SK-N-SH (cell line): ENCODE measurements at regions not wholly inside any gene's neighbourhood (a gene's known extent, or its start where the extent isn't known, plus 50 kb on each side); places are given as distances from the start of the nearest gene placed in this dataset.

ENCODE experiments used
- CTCF ChIA-PET: fragments of 300-600, 350-600 bp; formaldehyde crosslinking; extraction: SDS; loops from one replicate; lab custom pipeline; 2021; lab: Yijun Ruan, JAX
- POLR2A ChIA-PET: fragments of 350-600 bp; sonication (Branson Sonifier 250); formaldehyde crosslinking; extraction: SDS; loops from one replicate; lab custom pipeline; 2020; ENCODE audit warnings: antibody characterized with exemption, inconsistent platforms; lab: Yijun Ruan, JAX
- DNase-seq: peaks from one replicate; pipeline ENCODE4 v3.0.0; 2012
- H2AFZ ChIP-seq: fragments of 200-600 bp; sonication (generic); 2 replicates; pipeline ENCODE4 v1.8.1; 2016; ENCODE audit warnings: antibody characterized with exemption, mild to moderate bottlenecking, low read depth
- H3F3A ChIP-seq: fragments of 200-600 bp; sonication (generic); replicated peaks from 2 replicates; pipeline ENCODE3; 2016; ENCODE audit warnings: antibody characterized with exemption, mild to moderate bottlenecking; ENCODE audit not compliant: insufficient read depth
- H3K27ac ChIP-seq, 2 experiments: fragments of 200-500 bp in 1 of 2; fragments of 200-600 bp in 1 of 2; sonication (Bioruptor generic) in 1 of 2; sonication (generic), shearing (Covaris generic) in 1 of 2; 2 replicates each; pipeline versions ENCODE4 v1.5.1 to v1.6.1; 2014 to 2016; ENCODE audit warnings: low read depth in 2 of 2, inconsistent platforms in 1 of 2, low read length in 1 of 2, mild to moderate bottlenecking in 1 of 2, mixed read lengths in 1 of 2
- H3K27me3 ChIP-seq: fragments of 200-600 bp; sonication (generic), shearing (Covaris generic); 2 replicates; pipeline ENCODE4 v1.6.1; 2016; ENCODE audit warnings: mixed run types; ENCODE audit not compliant: insufficient read depth
- H3K36me3 ChIP-seq, 2 experiments: fragments of 200-500 bp in 1 of 2; fragments of 200-600 bp in 1 of 2; sonication (Bioruptor generic) in 1 of 2; sonication (generic) in 1 of 2; replicated peaks in 1 of 2; 2 replicates each; pipeline versions ENCODE3 to v1.5.1; 2014 to 2016; ENCODE audit warnings: low read length in 1 of 2, mild to moderate bottlenecking in 1 of 2; ENCODE audit not compliant: insufficient read depth in 2 of 2, control insufficient read depth in 1 of 2
- H3K4me1 ChIP-seq, 2 experiments: fragments of 200-500 bp in 1 of 2; fragments of 200-600 bp in 1 of 2; sonication (Bioruptor generic) in 1 of 2; sonication (generic), shearing (Covaris generic) in 1 of 2; 2 replicates each; pipeline versions ENCODE4 v1.5.1 to v1.6.1; 2014 to 2016; ENCODE audit warnings: low read depth in 1 of 2, low read length in 1 of 2, mixed run types in 1 of 2; ENCODE audit not compliant: insufficient read depth in 2 of 2, control insufficient read depth in 1 of 2
- H3K4me2 ChIP-seq: fragments of 200-600 bp; sonication (generic), shearing (Covaris generic); 2 replicates; pipeline ENCODE4 v1.6.1; 2017; ENCODE audit warnings: mixed run types
- H3K4me3 ChIP-seq, 2 experiments: fragments of 200-500 bp in 1 of 2; fragments of 200-600 bp in 1 of 2; sonication (Bioruptor generic) in 1 of 2; sonication (generic), shearing (Covaris generic) in 1 of 2; 2 replicates each; pipeline versions ENCODE4 v1.5.1 to v1.8.1; 2014 to 2016; ENCODE audit warnings: low read depth in 2 of 2, inconsistent platforms in 1 of 2, low read length in 1 of 2, mild to moderate bottlenecking in 1 of 2, mixed read lengths in 1 of 2, moderate library complexity in 1 of 2
- H3K79me2 ChIP-seq: fragments of 200-600 bp; sonication (generic); 2 replicates; pipeline ENCODE4 v1.8.1; 2017; ENCODE audit warnings: mild to moderate bottlenecking; ENCODE audit not compliant: insufficient read depth
- H3K9ac ChIP-seq: fragments of 200-600 bp; sonication (generic); 2 replicates; pipeline ENCODE4 v1.6.1; 2017; ENCODE audit warnings: mixed run types
- H3K9me2 ChIP-seq: fragments of 200-600 bp; sonication (generic); 2 replicates; pipeline ENCODE4 v1.6.1; 2017; ENCODE audit warnings: mixed run types
- H3K9me3 ChIP-seq: fragments of 200-600 bp; sonication (generic); 2 replicates; pipeline ENCODE4 v1.6.1; 2017; ENCODE audit warnings: mixed run types, mild to moderate bottlenecking, moderate library complexity
- H4K20me1 ChIP-seq: fragments of 200-600 bp; sonication (generic); 2 replicates; pipeline ENCODE4 v1.6.1; 2017; ENCODE audit warnings: mild to moderate bottlenecking, mixed run types; ENCODE audit not compliant: insufficient read depth
- ELF1 ChIP-seq: IDR thresholded peaks from 2 replicates; pipeline ENCODE4 v1.4.0; 2012
- EZH2phosphoT487 ChIP-seq: fragments of 200-600 bp; sonication (generic); IDR thresholded peaks from 2 replicates; pipeline ENCODE4 v1.6.1; 2017; ENCODE audit warnings: low read depth, mixed run types, mild to moderate bottlenecking, antibody characterized with exemption, moderate library complexity, borderline replicate concordance
- FOSL2 ChIP-seq: IDR thresholded peaks from 2 replicates; pipeline ENCODE4 v1.4.0; 2012; ENCODE audit warnings: low read depth, mild to moderate bottlenecking, moderate library complexity, borderline replicate concordance
- FOXJ3 ChIP-seq: sonication (generic); formaldehyde crosslinking; IDR thresholded peaks from 2 replicates; pipeline ENCODE4 v1.5.1; 2020; ENCODE audit warnings: mild to moderate bottlenecking, missing genetic modification reagents
- FOXM1 ChIP-seq: IDR thresholded peaks from 2 replicates; pipeline ENCODE4 v1.4.0; 2012; ENCODE audit warnings: low read depth, mild to moderate bottlenecking
- IRF3 ChIP-seq: fragments of 150-350 bp; IDR thresholded peaks from 2 replicates; pipeline ENCODE4 v1.6.1; 2016; ENCODE audit warnings: mild to moderate bottlenecking, low read depth, low read length
- MEF2A ChIP-seq: IDR thresholded peaks from 2 replicates; pipeline ENCODE4 v1.4.0; 2012; ENCODE audit warnings: low read depth, borderline replicate concordance
- MXI1 ChIP-seq: IDR thresholded peaks from 2 replicates; pipeline ENCODE4 v1.6.1; 2012; ENCODE audit warnings: mild to moderate bottlenecking, low read depth, low read length, improper control_type of control experiment
- PBX3 ChIP-seq: IDR thresholded peaks from 2 replicates; pipeline ENCODE4; 2012
- POLR2AphosphoS5 ChIP-seq: IDR thresholded peaks from 2 replicates; pipeline ENCODE4 v1.6.1; 2012; ENCODE audit warnings: low read depth, low read length
- RAD21 ChIP-seq: IDR thresholded peaks from 2 replicates; pipeline ENCODE4 v1.6.1; 2012; ENCODE audit warnings: mild to moderate bottlenecking, low read length
- RCOR1 ChIP-seq: fragments of 150-350 bp; IDR thresholded peaks from 2 replicates; pipeline ENCODE4 v1.6.1; 2017; ENCODE audit warnings: antibody characterized with exemption, low read length
- REST ChIP-seq: IDR thresholded peaks from 2 replicates; pipeline ENCODE4 v1.6.1; 2012; ENCODE audit warnings: mild to moderate bottlenecking, low read depth, low read length, moderate library complexity
- RXRA ChIP-seq: IDR thresholded peaks from 2 replicates; pipeline ENCODE4 v1.4.0; 2012; ENCODE audit warnings: low read depth, mild to moderate bottlenecking, borderline replicate concordance
- SMC3 ChIP-seq: IDR thresholded peaks from 2 replicates; pipeline ENCODE4 v1.6.1; 2012; ENCODE audit warnings: low read depth, low read length, improper control_type of control experiment
- TAF1 ChIP-seq: IDR thresholded peaks from 2 replicates; pipeline ENCODE4 v1.6.1; 2012; ENCODE audit warnings: low read depth, mild to moderate bottlenecking, low read length, moderate library complexity, borderline replicate concordance
- TEAD4 ChIP-seq: IDR thresholded peaks from 2 replicates; pipeline ENCODE4 v1.4.0; 2012; ENCODE audit warnings: mild to moderate bottlenecking, borderline replicate concordance; ENCODE audit not compliant: insufficient read depth
- USF1 ChIP-seq: IDR thresholded peaks from 2 replicates; pipeline ENCODE4 v1.4.0; 2012; ENCODE audit warnings: low read depth, borderline replicate concordance
- YY1 ChIP-seq: IDR thresholded peaks from 2 replicates; pipeline ENCODE4 v1.4.0; 2012; ENCODE audit warnings: low read depth, mild to moderate bottlenecking
- WGBS: methylation state at CpG from one replicate; pipeline ENCODE4 v1.1.6; 2017; ENCODE audit warnings: low lambda C conversion rate; 5-methylcytosine and 5-hydroxymethylcytosine counted together

GRCh38 chr5:155684417-155684816 is 642.5 kb upstream of the SGCD start:
- TF ChIP-seq TEAD4, result no peak
- no peak for TF ChIP-seq FOXJ3 (CRISPR knock-in tag)
- TF ChIP-seq, all 33 proteins: peak for 0
- Histone ChIP-seq H3K79me2 (no peaks in the 10 kb centered on the region), H3F3A (no peaks in the 10 kb centered on the region), H3K9ac (no peak overlapping the region), H3K4me2 (no peak overlapping the region), H3K9me2 (no peaks in the 10 kb centered on the region), H3K36me3 (no peaks in the 10 kb centered on the region), H3K27ac (no peak overlapping the region), H4K20me1 (no peaks in the 10 kb centered on the region), H3K9me3 (no peaks in the 10 kb centered on the region), H3K27me3 (no peaks in the 10 kb centered on the region), H3K4me3 (no peak overlapping the region), H3K4me1 (no peaks in the 10 kb centered on the region), H2AFZ (no peak overlapping the region)
- ChIA-PET POLR2A (no interaction called here), CTCF (no interaction called here)
- DNase-seq, result no peak

- Histone ChIP-seq H3K27ac (no peak overlapping the region), H3F3A (no peaks in the 10 kb centered on the region), H3K4me3 (no peak overlapping the region), H3K9me3 (no peaks in the 10 kb centered on the region), H3K4me2 (no peak overlapping the region), H3K79me2 (no peaks in the 10 kb centered on the region), H4K20me1 (no peaks in the 10 kb centered on the region), H3K36me3 (no peaks in the 10 kb centered on the region), H3K9ac (no peak overlapping the region), H3K27me3 (no peaks in the 10 kb centered on the region), H3K9me2 (no peaks in the 10 kb centered on the region), H3K4me1 (no peaks in the 10 kb centered on the region), H2AFZ (no peak overlapping the region)
- 9% methylated on average over 1 of the region's 1 CpG for WGBS
- ChIA-PET POLR2A (no interaction called here), CTCF (no interaction called here)
- no peak for DNase-seq
- TF ChIP-seq RXRA (no peak), SMC3 (no peak), REST (no peak), FOXJ3 (CRISPR knock-in tag) (no peak), IRF3 (no peak), MXI1 (no peak), FOXM1 (no peak), FOSL2 (no peak), YY1 (no peak), USF1 (no peak), TAF1 (no peak), RCOR1 (no peak), EZH2phosphoT487 (no peak), ELF1 (no peak), POLR2AphosphoS5 (no peak), PBX3 (no peak), MEF2A (no peak), RAD21 (no peak)
Measured at GRCh38 chr5:155686131-155686530, 640.8 kb upstream of the SGCD start.
